ENCODE measurements at regions not wholly inside any gene's neighbourhood (a gene's known extent, or its start where the extent isn't known, plus 50 kb on each side); places are given as distances from the start of the nearest gene placed in this dataset.

GRCh38 chr20:50356962-50357782 lies 153.0 kb upstream of the PTPN1 start:
- TF ChIP-seq, protein P1, sequence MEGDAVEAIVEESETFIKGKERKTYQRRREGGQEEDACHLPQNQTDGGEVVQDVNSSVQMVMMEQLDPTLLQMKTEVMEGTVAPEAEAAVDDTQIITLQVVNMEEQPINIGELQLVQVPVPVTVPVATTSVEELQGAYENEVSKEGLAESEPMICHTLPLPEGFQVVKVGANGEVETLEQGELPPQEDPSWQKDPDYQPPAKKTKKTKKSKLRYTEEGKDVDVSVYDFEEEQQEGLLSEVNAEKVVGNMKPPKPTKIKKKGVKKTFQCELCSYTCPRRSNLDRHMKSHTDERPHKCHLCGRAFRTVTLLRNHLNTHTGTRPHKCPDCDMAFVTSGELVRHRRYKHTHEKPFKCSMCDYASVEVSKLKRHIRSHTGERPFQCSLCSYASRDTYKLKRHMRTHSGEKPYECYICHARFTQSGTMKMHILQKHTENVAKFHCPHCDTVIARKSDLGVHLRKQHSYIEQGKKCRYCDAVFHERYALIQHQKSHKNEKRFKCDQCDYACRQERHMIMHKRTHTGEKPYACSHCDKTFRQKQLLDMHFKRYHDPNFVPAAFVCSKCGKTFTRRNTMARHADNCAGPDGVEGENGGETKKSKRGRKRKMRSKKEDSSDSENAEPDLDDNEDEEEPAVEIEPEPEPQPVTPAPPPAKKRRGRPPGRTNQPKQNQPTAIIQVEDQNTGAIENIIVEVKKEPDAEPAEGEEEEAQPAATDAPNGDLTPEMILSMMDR (conservative IDR thresholded peaks at IDR 0.05; ENCODE audit: low read depth, low read length), result no peak
- TF ChIP-seq EZH2 (IDR thresholded peaks at IDR 0.05; ENCODE audit: low read length, unreplicated experiment), result no peak
